ENCODE measurements at regions not wholly inside any gene's neighbourhood (a gene's known extent, or its start where the extent isn't known, plus 50 kb on each side); places are given as distances from the start of the nearest gene placed in this dataset.

DNA sequence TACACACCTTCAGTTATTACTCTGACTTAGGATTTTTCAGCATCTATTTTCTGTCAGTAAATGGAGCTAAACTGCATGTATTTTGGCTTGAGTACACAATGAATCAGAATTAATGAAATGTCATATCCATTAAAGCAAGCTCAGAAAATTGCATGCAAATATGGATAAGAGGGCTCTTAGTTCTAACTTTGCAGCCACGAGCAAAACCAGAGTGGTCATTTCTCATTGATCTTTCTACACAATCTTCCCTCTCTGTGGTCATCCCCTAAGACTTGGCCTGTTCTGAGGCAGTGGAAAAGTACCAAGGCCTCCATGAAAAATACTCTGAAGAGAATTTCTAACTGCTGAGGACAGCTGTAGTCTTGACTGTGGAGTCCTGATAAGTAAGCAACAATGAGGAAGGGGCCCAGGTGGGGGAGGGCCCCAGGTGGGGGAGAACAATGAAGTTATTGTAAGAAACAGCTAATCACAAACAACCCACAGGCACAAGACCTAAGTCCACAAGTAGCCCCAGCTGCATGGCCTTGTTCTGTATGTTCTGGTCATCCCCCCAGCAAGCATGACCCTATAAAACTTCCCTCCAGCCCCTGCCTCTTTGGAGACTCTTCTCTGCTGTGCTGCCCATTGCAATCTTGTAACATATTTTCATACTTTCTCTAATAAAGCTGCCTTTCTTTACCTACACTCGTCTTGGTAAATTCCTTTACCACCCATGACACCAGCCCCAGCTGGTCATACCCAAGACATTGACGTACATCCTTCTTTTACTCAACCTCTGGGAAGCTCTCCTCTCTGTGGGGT, 230.3 kb downstream of the TDRD15 start (continued):
- TF ChIP-seq, protein P1, sequence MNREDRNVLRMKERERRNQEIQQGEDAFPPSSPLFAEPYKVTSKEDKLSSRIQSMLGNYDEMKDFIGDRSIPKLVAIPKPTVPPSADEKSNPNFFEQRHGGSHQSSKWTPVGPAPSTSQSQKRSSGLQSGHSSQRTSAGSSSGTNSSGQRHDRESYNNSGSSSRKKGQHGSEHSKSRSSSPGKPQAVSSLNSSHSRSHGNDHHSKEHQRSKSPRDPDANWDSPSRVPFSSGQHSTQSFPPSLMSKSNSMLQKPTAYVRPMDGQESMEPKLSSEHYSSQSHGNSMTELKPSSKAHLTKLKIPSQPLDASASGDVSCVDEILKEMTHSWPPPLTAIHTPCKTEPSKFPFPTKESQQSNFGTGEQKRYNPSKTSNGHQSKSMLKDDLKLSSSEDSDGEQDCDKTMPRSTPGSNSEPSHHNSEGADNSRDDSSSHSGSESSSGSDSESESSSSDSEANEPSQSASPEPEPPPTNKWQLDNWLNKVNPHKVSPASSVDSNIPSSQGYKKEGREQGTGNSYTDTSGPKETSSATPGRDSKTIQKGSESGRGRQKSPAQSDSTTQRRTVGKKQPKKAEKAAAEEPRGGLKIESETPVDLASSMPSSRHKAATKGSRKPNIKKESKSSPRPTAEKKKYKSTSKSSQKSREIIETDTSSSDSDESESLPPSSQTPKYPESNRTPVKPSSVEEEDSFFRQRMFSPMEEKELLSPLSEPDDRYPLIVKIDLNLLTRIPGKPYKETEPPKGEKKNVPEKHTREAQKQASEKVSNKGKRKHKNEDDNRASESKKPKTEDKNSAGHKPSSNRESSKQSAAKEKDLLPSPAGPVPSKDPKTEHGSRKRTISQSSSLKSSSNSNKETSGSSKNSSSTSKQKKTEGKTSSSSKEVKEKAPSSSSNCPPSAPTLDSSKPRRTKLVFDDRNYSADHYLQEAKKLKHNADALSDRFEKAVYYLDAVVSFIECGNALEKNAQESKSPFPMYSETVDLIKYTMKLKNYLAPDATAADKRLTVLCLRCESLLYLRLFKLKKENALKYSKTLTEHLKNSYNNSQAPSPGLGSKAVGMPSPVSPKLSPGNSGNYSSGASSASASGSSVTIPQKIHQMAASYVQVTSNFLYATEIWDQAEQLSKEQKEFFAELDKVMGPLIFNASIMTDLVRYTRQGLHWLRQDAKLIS (CRISPR knock-in tag; IDR thresholded peaks at IDR 0.05; ENCODE audit: borderline replicate concordance), result no peak
- TF ChIP-seq, protein P2, sequence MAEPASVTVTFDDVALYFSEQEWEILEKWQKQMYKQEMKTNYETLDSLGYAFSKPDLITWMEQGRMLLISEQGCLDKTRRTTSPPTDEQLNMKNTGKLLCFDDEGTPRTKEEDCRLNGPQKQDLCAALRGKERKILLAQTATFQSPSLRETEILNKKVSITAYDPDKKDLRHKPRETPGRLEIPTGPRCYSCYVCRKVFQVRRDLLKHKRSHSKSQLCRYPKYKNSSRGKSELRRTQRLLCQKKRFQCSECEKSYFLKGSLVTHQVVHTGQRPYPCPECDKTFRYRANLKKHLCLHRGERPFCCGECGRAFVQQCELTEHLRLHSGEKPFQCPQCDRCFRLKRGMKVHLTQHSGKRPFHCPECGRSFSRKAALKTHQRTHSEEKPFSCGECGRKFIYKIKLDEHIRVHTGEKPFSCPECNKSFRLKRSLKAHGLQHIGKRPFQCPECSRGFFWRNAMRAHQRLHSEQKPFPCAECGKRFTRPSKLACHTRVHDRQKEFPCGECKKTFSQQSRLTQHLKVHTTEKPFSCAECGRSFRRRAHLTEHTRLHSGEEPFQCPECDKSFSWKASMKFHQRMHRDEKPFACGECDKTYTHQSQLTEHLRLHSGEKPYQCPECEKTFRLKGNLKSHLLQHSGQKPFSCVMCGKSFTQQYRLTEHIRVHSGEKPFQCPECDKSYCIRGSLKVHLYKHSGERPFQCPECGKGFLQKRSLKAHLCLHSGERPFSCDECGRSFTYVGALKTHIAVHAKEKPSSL (CRISPR knock-in tag; conservative IDR thresholded peaks at IDR 0.05), result no peak
- TF ChIP-seq, protein P3, sequence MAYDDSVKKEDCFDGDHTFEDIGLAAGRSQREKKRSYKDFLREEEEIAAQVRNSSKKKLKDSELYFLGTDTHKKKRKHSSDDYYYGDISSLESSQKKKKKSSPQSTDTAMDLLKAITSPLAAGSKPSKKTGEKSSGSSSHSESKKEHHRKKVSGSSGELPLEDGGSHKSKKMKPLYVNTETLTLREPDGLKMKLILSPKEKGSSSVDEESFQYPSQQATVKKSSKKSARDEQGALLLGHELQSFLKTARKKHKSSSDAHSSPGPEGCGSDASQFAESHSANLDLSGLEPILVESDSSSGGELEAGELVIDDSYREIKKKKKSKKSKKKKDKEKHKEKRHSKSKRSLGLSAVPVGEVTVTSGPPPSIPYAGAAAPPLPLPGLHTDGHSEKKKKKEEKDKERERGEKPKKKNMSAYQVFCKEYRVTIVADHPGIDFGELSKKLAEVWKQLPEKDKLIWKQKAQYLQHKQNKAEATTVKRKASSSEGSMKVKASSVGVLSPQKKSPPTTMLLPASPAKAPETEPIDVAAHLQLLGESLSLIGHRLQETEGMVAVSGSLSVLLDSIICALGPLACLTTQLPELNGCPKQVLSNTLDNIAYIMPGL (CRISPR knock-in tag; IDR thresholded peaks at IDR 0.05), result no peak
- TF ChIP-seq ZNF423 (CRISPR knock-in tag; IDR thresholded peaks at IDR 0.05) (no peak), TCF7 (CRISPR knock-in tag; IDR thresholded peaks at IDR 0.05; ENCODE audit: low read depth) (no peak), GABPB1 (CRISPR knock-in tag; IDR thresholded peaks at IDR 0.05) (no peak)

DNA sequence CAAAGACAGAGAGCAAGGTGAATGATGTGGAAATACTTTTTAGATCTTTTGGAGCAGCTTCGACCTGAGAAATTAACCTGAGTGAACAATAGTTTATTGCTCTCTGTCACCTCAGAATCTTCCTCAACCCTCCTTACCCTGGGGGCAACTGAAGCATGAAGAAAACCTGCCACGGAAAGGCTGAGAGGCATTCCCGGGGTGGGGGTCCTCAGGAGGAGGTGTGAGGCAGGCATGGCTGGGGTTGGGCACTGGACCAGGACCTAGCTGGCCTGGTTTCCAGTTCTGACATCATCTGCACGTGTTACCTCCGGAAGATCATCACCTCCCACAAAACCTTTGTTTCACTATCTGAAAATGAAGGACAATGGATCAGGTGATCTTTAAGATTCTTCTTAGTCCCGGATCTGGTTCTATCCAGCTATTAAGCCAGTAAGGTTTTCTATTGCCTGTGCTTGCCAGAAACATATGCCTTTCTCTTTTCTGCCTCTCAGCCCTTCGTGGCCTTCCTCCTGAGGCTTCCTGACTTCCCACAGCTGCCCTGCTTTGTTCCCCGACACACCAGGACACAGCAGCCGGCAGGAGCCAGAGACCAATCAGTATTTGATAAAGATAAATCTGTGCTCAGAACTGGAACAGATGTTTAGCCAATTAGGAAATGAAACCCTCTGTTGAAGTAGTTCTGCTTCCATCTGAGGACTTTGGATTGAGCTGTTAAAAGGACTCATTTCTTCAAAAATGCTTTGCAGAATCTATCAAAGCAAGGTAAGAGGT, 232.5 kb downstream of the TDRD15 start:
- DNase-seq (ENCODE audit: low spot score) (no peak), ATAC-seq (no peak)
- Mint-ChIP-seq H3K36me3 (peaks cover 15% of the 10 kb centered on the region), H3K9me3 (peaks cover 45% of the 10 kb centered on the region), H3K27ac (no peak overlapping the region), H3K4me1 (peaks cover 3% of the 10 kb centered on the region; the same call in 1 of the 2 replicates), H3K27me3 (ENCODE audit: low read depth) (no peaks in the 10 kb centered on the region), H3K4me3 (no peak overlapping the region)
- TF ChIP-seq TCF7 (CRISPR knock-in tag; IDR thresholded peaks at IDR 0.05; ENCODE audit: low read depth), result no peak
- CTCF ChIA-PET, result no interaction called here
- POLR2A ChIA-PET, result no interaction called here

DNA sequence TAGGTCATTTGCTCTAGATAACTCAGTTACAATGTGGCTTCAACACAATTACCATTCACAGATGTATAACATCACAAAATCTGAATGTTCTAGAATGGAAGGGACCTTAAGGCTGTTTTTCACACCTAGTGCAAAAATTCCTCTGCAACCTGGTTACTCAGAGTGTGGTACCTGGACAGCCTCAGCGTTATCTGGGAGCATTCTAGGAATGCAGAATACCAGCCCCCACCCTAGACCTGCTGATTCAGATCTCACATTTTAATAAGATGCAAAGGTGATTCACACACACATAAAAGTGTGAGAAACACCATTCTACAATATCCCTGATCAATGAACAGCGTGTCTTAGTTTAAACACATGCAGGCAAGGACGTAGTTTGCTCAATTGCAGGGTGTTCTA, 233.1 kb downstream of the TDRD15 start:
- Mint-ChIP-seq H3K4me3 (no peak overlapping the region), H3K9me3 (peaks cover 47% of the 10 kb centered on the region), H3K36me3 (peaks cover 15% of the 10 kb centered on the region), H3K27ac (no peak overlapping the region), H3K27me3 (ENCODE audit: low read depth) (no peaks in the 10 kb centered on the region), H3K4me1 (peaks cover 3% of the 10 kb centered on the region; the same call in 1 of the 2 replicates)
- DNase-seq (ENCODE audit: low spot score) (no peak), ATAC-seq (no peak)
- POLR2A ChIA-PET, result no interaction called here
- no peak for TF ChIP-seq GABPB1 (CRISPR knock-in tag; IDR thresholded peaks at IDR 0.05)
- TF ChIP-seq ZNF317 (CRISPR knock-in tag; IDR thresholded peaks at IDR 0.05; ENCODE audit: borderline replicate concordance, low read depth), result no peak
- TF ChIP-seq, protein P4, sequence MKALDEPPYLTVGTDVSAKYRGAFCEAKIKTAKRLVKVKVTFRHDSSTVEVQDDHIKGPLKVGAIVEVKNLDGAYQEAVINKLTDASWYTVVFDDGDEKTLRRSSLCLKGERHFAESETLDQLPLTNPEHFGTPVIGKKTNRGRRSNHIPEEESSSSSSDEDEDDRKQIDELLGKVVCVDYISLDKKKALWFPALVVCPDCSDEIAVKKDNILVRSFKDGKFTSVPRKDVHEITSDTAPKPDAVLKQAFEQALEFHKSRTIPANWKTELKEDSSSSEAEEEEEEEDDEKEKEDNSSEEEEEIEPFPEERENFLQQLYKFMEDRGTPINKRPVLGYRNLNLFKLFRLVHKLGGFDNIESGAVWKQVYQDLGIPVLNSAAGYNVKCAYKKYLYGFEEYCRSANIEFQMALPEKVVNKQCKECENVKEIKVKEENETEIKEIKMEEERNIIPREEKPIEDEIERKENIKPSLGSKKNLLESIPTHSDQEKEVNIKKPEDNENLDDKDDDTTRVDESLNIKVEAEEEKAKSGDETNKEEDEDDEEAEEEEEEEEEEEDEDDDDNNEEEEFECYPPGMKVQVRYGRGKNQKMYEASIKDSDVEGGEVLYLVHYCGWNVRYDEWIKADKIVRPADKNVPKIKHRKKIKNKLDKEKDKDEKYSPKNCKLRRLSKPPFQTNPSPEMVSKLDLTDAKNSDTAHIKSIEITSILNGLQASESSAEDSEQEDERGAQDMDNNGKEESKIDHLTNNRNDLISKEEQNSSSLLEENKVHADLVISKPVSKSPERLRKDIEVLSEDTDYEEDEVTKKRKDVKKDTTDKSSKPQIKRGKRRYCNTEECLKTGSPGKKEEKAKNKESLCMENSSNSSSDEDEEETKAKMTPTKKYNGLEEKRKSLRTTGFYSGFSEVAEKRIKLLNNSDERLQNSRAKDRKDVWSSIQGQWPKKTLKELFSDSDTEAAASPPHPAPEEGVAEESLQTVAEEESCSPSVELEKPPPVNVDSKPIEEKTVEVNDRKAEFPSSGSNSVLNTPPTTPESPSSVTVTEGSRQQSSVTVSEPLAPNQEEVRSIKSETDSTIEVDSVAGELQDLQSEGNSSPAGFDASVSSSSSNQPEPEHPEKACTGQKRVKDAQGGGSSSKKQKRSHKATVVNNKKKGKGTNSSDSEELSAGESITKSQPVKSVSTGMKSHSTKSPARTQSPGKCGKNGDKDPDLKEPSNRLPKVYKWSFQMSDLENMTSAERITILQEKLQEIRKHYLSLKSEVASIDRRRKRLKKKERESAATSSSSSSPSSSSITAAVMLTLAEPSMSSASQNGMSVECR (CRISPR knock-in tag; IDR thresholded peaks at IDR 0.05; ENCODE audit: borderline replicate concordance), result no peak
- TF ChIP-seq ZNF232 (CRISPR knock-in tag; IDR thresholded peaks at IDR 0.05), result no peak
- CTCF ChIA-PET, result no interaction called here

Data from WTC11 (cell line).